D721Med (cell line): ENCODE measurements at regions not wholly inside any gene's neighbourhood (a gene's known extent, or its start where the extent isn't known, plus 50 kb on each side); places are given as distances from the start of the nearest gene placed in this dataset.
"Not testable (repeated sequence)": the region's sequence is repeated elsewhere in the genome, so short reads cannot be mapped to it uniquely, and the experiment has no call there.

ENCODE experiments used
- DNase-seq: peaks from one replicate; pipeline ENCODE4 v3.0.0; 2011; ENCODE audit warnings: low spot score; ENCODE audit not compliant: insufficient read length
- FAIRE-seq: peaks from 2 replicates; lab custom pipeline; 2011; peaks lifted over from hg19 to GRCh38; lab: Jason Lieb, UNC
- TF ChIP-seq, protein P1 (sequence below): IDR thresholded peaks from 2 replicates; pipeline ENCODE4 v1.5.1; 2012; ENCODE audit warnings: mild to moderate bottlenecking, control low read depth; ENCODE audit not compliant: insufficient read depth; ENCODE audit errors: missing control alignments

DNA sequence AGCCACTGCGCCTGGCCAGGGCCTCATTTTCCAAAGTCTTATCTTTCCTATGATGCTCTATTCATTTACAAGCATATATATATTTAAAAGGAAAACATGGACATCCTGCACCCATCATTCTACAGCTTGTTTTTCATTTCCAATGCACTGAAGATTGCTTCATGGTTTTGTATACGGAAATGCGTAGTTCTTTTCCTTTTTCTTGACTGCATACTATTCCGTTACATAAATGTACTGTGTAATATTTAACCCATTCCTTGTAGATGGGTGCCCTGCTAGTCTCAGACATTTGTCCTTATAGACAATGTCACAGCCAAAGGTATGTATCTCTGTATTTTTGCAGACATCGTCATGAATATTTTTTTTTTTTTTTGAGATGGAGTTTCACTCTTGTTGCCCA lies 257.0 kb downstream of the ASMT start:
- FAIRE-seq: no peak
- DNase-seq: no peak
- TF ChIP-seq, protein P1, sequence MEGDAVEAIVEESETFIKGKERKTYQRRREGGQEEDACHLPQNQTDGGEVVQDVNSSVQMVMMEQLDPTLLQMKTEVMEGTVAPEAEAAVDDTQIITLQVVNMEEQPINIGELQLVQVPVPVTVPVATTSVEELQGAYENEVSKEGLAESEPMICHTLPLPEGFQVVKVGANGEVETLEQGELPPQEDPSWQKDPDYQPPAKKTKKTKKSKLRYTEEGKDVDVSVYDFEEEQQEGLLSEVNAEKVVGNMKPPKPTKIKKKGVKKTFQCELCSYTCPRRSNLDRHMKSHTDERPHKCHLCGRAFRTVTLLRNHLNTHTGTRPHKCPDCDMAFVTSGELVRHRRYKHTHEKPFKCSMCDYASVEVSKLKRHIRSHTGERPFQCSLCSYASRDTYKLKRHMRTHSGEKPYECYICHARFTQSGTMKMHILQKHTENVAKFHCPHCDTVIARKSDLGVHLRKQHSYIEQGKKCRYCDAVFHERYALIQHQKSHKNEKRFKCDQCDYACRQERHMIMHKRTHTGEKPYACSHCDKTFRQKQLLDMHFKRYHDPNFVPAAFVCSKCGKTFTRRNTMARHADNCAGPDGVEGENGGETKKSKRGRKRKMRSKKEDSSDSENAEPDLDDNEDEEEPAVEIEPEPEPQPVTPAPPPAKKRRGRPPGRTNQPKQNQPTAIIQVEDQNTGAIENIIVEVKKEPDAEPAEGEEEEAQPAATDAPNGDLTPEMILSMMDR: no peak

DNA sequence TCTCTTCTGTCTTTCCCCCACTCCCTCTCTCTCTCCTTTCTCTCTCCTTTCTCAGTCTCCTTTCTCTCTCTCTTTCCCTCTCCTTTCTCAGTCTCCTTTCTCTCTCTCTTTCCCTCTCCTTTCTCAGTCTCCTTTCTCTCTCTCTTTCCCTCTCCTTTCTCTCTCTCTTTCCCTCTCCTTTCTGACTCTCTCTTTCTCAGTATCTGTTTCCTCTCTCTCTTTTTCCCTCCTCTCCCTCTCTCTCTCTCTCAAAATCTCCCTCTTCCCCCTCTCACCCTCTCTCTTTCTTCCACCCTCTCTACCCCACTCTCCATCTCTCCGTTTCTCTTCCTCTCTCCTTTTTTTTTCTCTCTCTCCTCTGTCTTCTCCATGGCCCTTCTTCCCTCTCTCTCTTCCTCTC lies 258.8 kb downstream of the ASMT start:
- TF ChIP-seq, protein P1: no peak
- no peak for DNase-seq
- no peak for FAIRE-seq

DNA sequence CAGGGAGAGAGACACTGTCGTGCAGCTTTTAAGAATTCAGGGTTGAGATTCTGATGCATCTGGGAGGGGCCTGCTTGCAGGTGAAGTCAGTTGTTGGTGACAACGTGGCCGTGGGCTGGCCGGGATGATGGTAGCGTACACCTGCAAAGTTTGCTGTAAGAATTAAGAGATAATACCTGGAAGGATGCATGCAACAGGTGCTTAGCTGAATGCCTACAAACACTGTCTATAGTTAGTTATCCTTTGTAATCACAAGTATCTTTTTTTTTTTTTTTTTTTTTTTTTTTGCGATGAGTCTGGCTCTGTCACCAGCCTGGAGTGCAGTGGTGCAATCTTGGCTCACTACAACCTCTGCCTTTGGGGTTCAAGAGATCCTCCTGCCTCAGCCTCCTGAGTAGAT lies 259.6 kb downstream of the ASMT start:
- FAIRE-seq: no peak

DNA sequence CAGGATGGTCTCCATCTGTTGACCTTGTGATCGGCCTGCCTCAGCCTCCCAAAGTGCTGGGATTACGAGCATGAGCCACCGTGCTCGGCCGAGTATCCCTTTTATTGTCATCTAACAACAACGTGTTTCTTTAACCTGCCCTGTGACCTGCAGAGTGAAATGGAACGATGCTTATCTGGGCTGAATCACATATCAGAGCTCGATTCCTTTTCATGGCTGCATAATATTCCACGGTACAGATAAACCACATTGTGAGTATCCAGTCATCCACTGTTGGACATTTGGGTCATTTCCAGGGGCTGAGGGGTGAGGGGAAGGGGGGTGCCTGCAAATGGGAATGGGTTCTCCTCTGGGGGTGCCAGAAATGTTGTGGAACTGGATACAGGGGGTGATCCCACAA lies 260.0 kb downstream of the ASMT start:
- DNase-seq: no peak
- TF ChIP-seq, protein P1: no peak
- FAIRE-seq: no peak

More for the DNA sequence above, 259.6 kb downstream of the ASMT start:
- TF ChIP-seq, protein P1: no peak
- no peak for DNase-seq

DNA sequence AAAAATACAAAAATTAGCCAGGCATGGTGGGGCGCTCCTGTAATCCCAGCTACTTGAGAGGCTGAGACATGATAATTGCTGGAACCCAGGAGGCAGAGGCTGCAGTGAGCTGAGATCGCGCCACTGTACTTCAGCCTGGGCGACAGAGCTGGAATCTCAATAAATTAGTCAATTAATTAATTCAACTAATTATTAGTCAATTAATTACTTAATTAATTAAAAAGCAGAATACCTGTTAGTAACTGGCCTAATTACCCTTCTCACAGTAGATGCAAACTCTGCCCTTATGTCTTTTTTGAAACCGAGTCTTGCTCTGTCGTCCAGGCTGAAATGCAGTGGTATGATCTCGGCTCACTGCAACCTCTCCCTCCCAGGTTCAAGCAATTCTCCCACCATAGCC lies 261.2 kb downstream of the ASMT start:
- FAIRE-seq: no peak
- no peak for DNase-seq
- TF ChIP-seq, protein P1: no peak

DNA sequence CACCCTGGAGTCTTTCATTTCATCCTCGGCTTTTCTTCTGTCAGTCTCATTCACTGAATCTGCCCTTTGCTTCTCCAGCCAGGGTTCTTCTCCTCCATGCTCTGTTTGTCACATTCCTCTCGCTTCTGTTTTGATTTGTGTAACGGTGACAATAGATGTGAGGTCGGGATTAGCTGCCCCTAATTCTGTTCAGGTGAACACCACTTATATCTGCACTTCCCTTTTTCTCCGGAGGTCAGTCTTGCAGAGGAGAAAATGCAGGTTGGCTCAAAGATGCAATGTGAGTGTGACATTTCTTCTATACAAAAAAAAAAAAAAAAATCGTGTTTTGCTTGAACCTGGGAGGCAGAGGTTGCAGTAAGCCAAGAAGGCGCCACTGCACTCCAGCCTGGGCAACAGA lies 262.9 kb downstream of the ASMT start:
- TF ChIP-seq, protein P1: no peak
- DNase-seq (no peak), FAIRE-seq (no peak)

DNA sequence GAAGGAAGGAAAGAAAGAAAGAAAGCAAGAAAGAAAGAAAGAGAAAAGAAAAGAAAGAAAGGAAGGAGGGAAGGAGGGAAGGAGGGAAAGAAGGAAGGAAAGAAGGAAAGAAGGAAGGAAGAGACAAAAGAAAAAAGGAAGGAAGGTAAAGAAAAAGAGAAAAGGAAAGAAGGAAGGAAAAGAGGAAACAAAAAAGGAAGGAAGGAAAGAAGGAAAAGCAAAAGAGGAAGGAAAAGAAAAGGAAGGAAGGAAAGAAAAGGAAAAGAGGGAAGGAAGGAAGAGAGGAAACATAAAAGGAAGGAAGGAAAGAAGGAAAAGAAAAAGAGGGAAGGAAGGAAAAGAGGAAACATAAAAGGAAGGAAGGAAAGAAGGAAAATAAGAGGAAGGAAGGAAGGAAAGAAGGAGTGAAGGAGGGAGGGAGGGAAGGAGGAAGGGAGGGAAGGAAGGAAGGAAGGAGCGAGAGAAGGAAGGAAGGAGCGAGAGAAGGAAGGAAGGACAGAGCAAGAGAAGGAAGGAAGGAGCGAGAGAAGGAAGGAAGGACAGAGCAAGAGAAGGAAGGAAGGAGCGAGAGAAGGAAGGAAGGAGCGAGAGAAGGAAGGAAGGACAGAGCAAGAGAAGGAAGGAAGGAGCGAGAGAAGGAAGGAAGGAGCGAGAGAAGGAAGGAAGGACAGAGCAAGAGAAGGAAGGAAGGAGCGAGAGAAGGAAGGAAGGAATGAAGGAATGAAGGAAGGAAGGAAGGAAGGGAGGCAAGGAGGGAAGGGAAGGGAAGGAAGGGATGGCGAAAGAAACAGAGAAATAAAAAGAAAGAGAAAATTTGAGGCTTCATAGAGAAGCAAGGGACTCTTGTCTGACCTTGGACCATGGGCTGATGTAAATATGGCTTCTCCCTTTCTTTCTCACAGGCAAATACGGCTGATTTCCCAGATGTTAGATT lies 266.3 kb downstream of the ASMT start:
- FAIRE-seq, DNase-seq: not testable (repeated sequence)
